OCI-LY1 (cell line): ENCODE measurements at regions not wholly inside any gene's neighbourhood (a gene's known extent, or its start where the extent isn't known, plus 50 kb on each side); places are given as distances from the start of the nearest gene placed in this dataset.

Experiments used
- H2AFZ ChIP-seq: fragments of 200-600 bp; sonication (generic), shearing (Covaris generic); 2 replicates; pipeline ENCODE4 v1.6.0; 2014; ENCODE audit warnings: antibody characterized with exemption, mild to moderate bottlenecking, low read length
- H3F3A ChIP-seq: fragments of 200-600 bp; sonication (generic), shearing (Covaris generic); 2 replicates; pipeline ENCODE4 v1.6.0; 2014; ENCODE audit warnings: mild to moderate bottlenecking, antibody characterized with exemption, low read length, moderate library complexity; ENCODE audit not compliant: insufficient read depth
- H3K27ac ChIP-seq: fragments of 200-600 bp; sonication (generic); 2 replicates; pipeline ENCODE4 v1.5.1; 2014; ENCODE audit warnings: low read length, mixed run types, mild to moderate bottlenecking, low read depth; ENCODE audit not compliant: poor library complexity, severe bottlenecking
- H3K27me3 ChIP-seq: fragments of 200-600 bp; sonication (generic); 2 replicates; pipeline ENCODE4 v1.6.0; 2014; ENCODE audit warnings: antibody characterized with exemption, mild to moderate bottlenecking, low read length, moderate library complexity; ENCODE audit not compliant: insufficient read depth
- H3K36me3 ChIP-seq: fragments of 200-600 bp; sonication (generic); 2 replicates; pipeline ENCODE4 v1.6.1; 2014; ENCODE audit warnings: mild to moderate bottlenecking, antibody characterized with exemption, low read length, moderate library complexity, mixed read lengths; ENCODE audit not compliant: insufficient read depth
- H3K4me1 ChIP-seq: fragments of 200-600 bp; sonication (generic); 2 replicates; pipeline ENCODE4 v1.5.1; 2014; ENCODE audit warnings: mild to moderate bottlenecking, low read length, moderate library complexity; ENCODE audit not compliant: insufficient read depth, severe bottlenecking
- H3K4me2 ChIP-seq: fragments of 200-600 bp; sonication (generic), shearing (Covaris generic); 2 replicates; pipeline ENCODE4 v1.6.1; 2014; ENCODE audit warnings: low read length
- H3K4me3 ChIP-seq: fragments of 200-600 bp; sonication (generic); 2 replicates; pipeline ENCODE4 v1.5.1; 2014; ENCODE audit warnings: low read length, low read depth, mild to moderate bottlenecking, mixed read lengths; ENCODE audit not compliant: poor library complexity, severe bottlenecking
- H3K79me2 ChIP-seq: fragments of 200-600 bp; shearing (Covaris generic); 2 replicates; pipeline ENCODE4 v1.6.1; 2016; ENCODE audit warnings: mixed run types, low read length, mixed read lengths; ENCODE audit not compliant: insufficient read depth
- H3K9ac ChIP-seq: fragments of 200-600 bp; sonication (generic), shearing (Covaris generic); 2 replicates; pipeline ENCODE4 v1.6.1; 2014; ENCODE audit warnings: mild to moderate bottlenecking, low read length, mixed read lengths
- H3K9me2 ChIP-seq: fragments of 200-600 bp; sonication (generic), shearing (Covaris generic); 2 replicates; pipeline ENCODE4 v1.6.1; 2014; ENCODE audit warnings: low read depth, mild to moderate bottlenecking, low read length, mixed read lengths
- H3K9me3 ChIP-seq: fragments of 200-600 bp; shearing (Covaris generic); 2 replicates; pipeline ENCODE4 v1.6.1; 2014; ENCODE audit warnings: low read length, mixed read lengths
- H4K20me1 ChIP-seq: fragments of 200-600 bp; sonication (generic), shearing (Covaris generic); 2 replicates; pipeline ENCODE4 v1.6.0; 2016; ENCODE audit warnings: mild to moderate bottlenecking, low read length; ENCODE audit not compliant: insufficient read depth
- CTCF ChIP-seq: fragments of 200-600 bp; sonication (generic), shearing (Covaris generic); IDR thresholded peaks from 2 replicates; pipeline ENCODE4 v1.5.1; 2017; ENCODE audit warnings: mild to moderate bottlenecking, antibody characterized with exemption, low read length, moderate library complexity, mixed read lengths
- EZH2 ChIP-seq: fragments of 200-600 bp; sonication (generic), shearing (Covaris generic); IDR thresholded peaks from 2 replicates; pipeline ENCODE4 v1.8.0; 2017; ENCODE audit warnings: borderline replicate concordance, mixed run types, mild to moderate bottlenecking, antibody characterized with exemption, low read length, moderate library complexity, mixed read lengths

DNA sequence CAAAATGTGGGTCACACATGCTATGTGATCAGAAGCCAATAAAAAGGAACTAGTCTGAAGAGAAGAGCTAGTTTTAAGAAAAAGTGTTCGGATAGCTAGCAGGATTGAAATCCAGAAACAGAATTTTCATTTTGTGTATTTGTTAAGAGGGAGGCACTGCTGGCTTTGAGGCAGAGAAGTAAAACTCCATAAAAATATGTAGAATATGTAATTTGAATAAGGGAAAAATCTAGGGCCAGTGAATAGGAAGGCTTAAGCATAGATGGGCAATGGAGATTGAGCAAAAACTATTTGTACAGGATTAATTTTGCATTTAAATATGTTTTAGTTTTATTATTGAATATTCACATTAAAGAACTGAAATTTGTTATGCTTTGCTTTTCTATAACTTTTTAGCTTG, 399.9 kb upstream of the PITX2 start:
- no peaks in the 10 kb centered on the region for H3K4me1 ChIP-seq
- no peaks in the 10 kb centered on the region for H3K9me2 ChIP-seq
- no peak overlapping the region for H3K4me3 ChIP-seq
- H3F3A ChIP-seq = no peaks in the 10 kb centered on the region
- no peaks in the 10 kb centered on the region for H3K36me3 ChIP-seq
- H3K4me2 ChIP-seq = no peak overlapping the region
- H2AFZ ChIP-seq = no peak overlapping the region
- no peak overlapping the region for H3K27ac ChIP-seq
- no peaks in the 10 kb centered on the region for H3K27me3 ChIP-seq
- H3K79me2 ChIP-seq = no peaks in the 10 kb centered on the region
- H3K9ac ChIP-seq = no peak overlapping the region
- no peaks in the 10 kb centered on the region for H4K20me1 ChIP-seq
- no peaks in the 10 kb centered on the region for H3K9me3 ChIP-seq
- TF ChIP-seq CTCF (no peak), EZH2 (no peak)

DNA sequence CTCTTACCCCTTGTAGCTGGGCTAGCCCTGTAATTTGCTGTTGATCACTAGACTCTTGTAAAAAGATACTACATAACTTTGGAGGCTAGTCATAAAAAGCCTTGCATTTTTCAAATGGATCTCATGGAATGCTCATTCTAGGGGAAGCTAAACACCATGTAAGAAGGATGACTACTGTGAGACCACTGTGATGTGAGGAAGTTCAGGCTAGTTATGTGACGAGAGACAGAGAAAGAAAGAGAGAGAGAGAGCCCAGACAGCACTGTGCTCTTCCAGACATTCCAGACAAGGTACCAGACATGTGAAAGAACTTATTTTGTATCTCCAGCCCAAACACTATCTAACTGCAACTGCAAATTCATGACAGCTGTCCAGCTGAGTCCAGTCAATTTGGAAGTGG, 404.6 kb upstream of the PITX2 start:
- no peaks in the 10 kb centered on the region for H3K79me2 ChIP-seq
- H3K9me3 ChIP-seq = no peaks in the 10 kb centered on the region
- no peak overlapping the region for H3K4me2 ChIP-seq
- no peak for TF ChIP-seq CTCF
- no peak for TF ChIP-seq EZH2
- no peak overlapping the region for H3K4me3 ChIP-seq
- H3K27ac ChIP-seq = no peak overlapping the region
- no peaks in the 10 kb centered on the region for H3F3A ChIP-seq
- no peak overlapping the region for H3K9ac ChIP-seq
- no peaks in the 10 kb centered on the region for H3K27me3 ChIP-seq
- no peaks in the 10 kb centered on the region for H3K4me1 ChIP-seq
- H3K9me2 ChIP-seq = no peaks in the 10 kb centered on the region
- H4K20me1 ChIP-seq = no peaks in the 10 kb centered on the region
- H3K36me3 ChIP-seq = no peaks in the 10 kb centered on the region
- no peak overlapping the region for H2AFZ ChIP-seq

DNA sequence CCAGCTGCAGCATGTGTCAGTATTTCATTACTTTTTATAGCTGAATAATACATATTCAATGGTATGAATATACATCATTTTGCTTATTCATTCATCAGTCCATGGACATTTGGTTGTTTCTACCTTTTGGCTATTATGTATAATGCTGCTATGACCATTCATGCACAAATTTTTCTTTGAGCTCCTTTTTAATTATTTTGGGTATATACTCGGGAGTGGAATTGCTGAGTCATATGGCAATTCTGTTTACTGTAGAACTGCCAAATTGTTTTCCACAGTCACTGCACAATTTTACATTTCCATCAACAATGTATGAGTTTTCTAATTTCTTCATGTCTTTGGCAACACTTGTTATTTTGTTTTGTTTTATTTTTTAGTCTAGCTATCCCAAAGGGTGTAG, 405.9 kb upstream of the PITX2 start:
- TF ChIP-seq CTCF = no peak
- H3K4me3 ChIP-seq = no peak overlapping the region
- no peaks in the 10 kb centered on the region for H3K4me1 ChIP-seq
- H3K9ac ChIP-seq = no peak overlapping the region
- no peak overlapping the region for H3K4me2 ChIP-seq
- H3K27ac ChIP-seq = no peak overlapping the region
- H3K27me3 ChIP-seq = no peaks in the 10 kb centered on the region
- H3K9me3 ChIP-seq = no peaks in the 10 kb centered on the region
- H2AFZ ChIP-seq = no peak overlapping the region
- no peaks in the 10 kb centered on the region for H3K36me3 ChIP-seq
- no peaks in the 10 kb centered on the region for H4K20me1 ChIP-seq
- H3F3A ChIP-seq = no peaks in the 10 kb centered on the region
- H3K79me2 ChIP-seq = no peaks in the 10 kb centered on the region
- H3K9me2 ChIP-seq = no peaks in the 10 kb centered on the region
